Bronchial epithelial cell (primary cell): ENCODE measurements at regions not wholly inside any gene's neighbourhood (a gene's known extent, or its start where the extent isn't known, plus 50 kb on each side); places are given as distances from the start of the nearest gene placed in this dataset.

Experiments
- DNase-seq: peaks from one replicate; pipeline ENCODE4 v3.0.0-alpha.2; 2010; ENCODE audit warnings: low read depth
- FAIRE-seq: peaks from 2 replicates; lab custom pipeline; 2011; peaks lifted over from hg19 to GRCh38; lab: Jason Lieb, UNC
- H3K27me3 ChIP-seq: 2 replicates; pipeline ENCODE4 v1.5.1; 2011; ENCODE audit warnings: low read length; ENCODE audit not compliant: control insufficient read depth, insufficient read depth
- H3K36me3 ChIP-seq: 2 replicates; pipeline ENCODE4 v1.5.1; 2011; ENCODE audit warnings: low read length; ENCODE audit not compliant: control insufficient read depth, insufficient read depth
- H3K4me3 ChIP-seq: 2 replicates; pipeline ENCODE4 v1.5.1; 2011; ENCODE audit warnings: mild to moderate bottlenecking, low read depth, low read length, control low read depth
- CTCF ChIP-seq: IDR thresholded peaks from 2 replicates; pipeline ENCODE4 v1.5.1; 2011; ENCODE audit warnings: mild to moderate bottlenecking, moderate library complexity, low read length, control low read depth, inconsistent platforms; ENCODE audit not compliant: insufficient read depth, severe bottlenecking

DNA sequence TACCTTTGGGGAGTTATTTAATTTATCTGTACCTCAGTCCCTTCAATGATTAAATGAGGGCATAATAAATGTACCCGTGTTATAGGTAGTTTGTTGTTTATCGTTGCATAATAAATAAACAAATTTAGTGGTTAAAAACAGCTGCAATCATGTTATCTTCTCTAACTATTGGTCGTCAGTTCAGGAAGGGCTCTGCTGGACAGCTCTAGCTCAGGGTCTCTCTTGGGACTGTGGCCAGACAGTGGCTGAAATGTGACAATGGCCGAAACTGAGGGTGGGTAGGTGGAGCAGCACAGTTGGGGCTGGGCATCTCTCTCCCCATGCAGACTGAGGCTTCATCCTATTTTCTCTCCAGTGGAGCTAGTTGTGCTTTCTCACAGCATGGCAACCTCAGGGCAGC is 632.1 kb upstream of the HS6ST1 start:
- H3K27me3 ChIP-seq, result no peaks in the 10 kb centered on the region
- no peaks in the 10 kb centered on the region for H3K36me3 ChIP-seq
- TF ChIP-seq CTCF, result no peak
- FAIRE-seq (no peak), DNase-seq (no peak)
- no peak overlapping the region for H3K4me3 ChIP-seq

DNA sequence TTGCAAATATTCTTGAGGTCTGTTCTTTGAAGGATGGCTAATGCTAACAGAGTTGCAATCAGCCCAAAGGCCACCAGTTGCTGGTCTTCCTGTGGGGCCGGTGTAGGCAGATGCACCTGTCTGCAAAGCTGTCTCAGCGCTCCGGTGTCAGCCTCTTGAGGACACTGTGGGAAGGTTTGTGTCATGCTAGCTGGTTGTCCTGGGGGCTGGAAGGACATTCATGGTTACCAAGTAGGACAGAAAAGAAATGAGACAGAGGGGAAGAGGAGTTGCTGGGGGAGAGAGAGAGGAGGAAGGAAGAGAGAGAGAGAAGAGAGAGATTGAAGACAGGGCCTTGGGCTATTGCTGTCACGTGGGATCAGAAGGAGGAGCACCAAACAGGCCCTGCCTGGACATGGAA is 639.6 kb upstream of the HS6ST1 start:
- no peaks in the 10 kb centered on the region for H3K36me3 ChIP-seq
- DNase-seq (no peak), FAIRE-seq (no peak)
- H3K27me3 ChIP-seq, result no peaks in the 10 kb centered on the region
- no peak overlapping the region for H3K4me3 ChIP-seq
- TF ChIP-seq CTCF, result no peak

DNA sequence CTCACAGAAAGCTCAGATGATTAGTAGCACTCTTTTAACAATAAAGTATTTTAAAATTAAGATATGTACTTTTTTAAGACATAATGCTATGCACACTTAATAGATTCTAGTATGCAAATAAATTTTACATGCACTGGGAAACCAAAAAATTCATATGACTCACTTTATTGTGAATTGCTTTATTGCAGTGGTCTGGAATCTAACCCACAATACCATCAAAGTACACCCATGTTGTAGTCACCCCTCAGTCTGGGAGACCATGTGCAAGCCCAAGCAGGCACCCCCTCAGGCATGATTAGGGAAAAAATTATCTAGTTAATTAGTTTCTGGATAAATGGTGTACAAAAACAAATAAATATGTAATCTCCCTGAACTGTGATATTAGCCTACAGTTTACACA is 649.0 kb upstream of the HS6ST1 start:
- Histone ChIP-seq H3K27me3 (no peaks in the 10 kb centered on the region), H3K4me3 (no peak overlapping the region), H3K36me3 (no peaks in the 10 kb centered on the region)
- TF ChIP-seq CTCF, result no peak
- FAIRE-seq (no peak), DNase-seq (peak; percentile 22)

- DNase-seq, result no peak
- Histone ChIP-seq H3K27me3 (no peaks in the 10 kb centered on the region), H3K36me3 (no peaks in the 10 kb centered on the region), H3K4me3 (no peak overlapping the region)
- no peak for TF ChIP-seq CTCF
- no peak for FAIRE-seq
These were observed 650.7 kb upstream of the HS6ST1 start for GRCh38 chr2:128969374-128969773.

- no peak for TF ChIP-seq CTCF
- Histone ChIP-seq H3K27me3 (no peaks in the 10 kb centered on the region), H3K4me3 (no peak overlapping the region), H3K36me3 (no peaks in the 10 kb centered on the region)
- FAIRE-seq (peak; percentile 13), DNase-seq (no peak)
These were observed 651.9 kb upstream of the HS6ST1 start for GRCh38 chr2:128970332-128971116.

GRCh38 chr2:128973566-128973965 is 654.9 kb upstream of the HS6ST1 start:
- H3K4me3 ChIP-seq, result no peak overlapping the region
- no peaks in the 10 kb centered on the region for H3K27me3 ChIP-seq
- DNase-seq (no peak), FAIRE-seq (no peak)
- no peaks in the 10 kb centered on the region for H3K36me3 ChIP-seq
- no peak for TF ChIP-seq CTCF
